ENCODE measurements at regions not wholly inside any gene's neighbourhood (a gene's known extent, or its start where the extent isn't known, plus 50 kb on each side); places are given as distances from the start of the nearest gene placed in this dataset.

- TF ChIP-seq POLR2A (IDR thresholded peaks at IDR 0.05), result no peak
- TF ChIP-seq, protein P1, sequence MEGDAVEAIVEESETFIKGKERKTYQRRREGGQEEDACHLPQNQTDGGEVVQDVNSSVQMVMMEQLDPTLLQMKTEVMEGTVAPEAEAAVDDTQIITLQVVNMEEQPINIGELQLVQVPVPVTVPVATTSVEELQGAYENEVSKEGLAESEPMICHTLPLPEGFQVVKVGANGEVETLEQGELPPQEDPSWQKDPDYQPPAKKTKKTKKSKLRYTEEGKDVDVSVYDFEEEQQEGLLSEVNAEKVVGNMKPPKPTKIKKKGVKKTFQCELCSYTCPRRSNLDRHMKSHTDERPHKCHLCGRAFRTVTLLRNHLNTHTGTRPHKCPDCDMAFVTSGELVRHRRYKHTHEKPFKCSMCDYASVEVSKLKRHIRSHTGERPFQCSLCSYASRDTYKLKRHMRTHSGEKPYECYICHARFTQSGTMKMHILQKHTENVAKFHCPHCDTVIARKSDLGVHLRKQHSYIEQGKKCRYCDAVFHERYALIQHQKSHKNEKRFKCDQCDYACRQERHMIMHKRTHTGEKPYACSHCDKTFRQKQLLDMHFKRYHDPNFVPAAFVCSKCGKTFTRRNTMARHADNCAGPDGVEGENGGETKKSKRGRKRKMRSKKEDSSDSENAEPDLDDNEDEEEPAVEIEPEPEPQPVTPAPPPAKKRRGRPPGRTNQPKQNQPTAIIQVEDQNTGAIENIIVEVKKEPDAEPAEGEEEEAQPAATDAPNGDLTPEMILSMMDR (IDR thresholded peaks at IDR 0.05), result no peak
Observed at GRCh38 chr16:58904291-58904690, 170.2 kb upstream of the GOT2 start.

All from lower leg skin (tissue), 3 donors.